Mononuclear cell (primary cell): ENCODE measurements at regions not wholly inside any gene's neighbourhood (a gene's known extent, or its start where the extent isn't known, plus 50 kb on each side); places are given as distances from the start of the nearest gene placed in this dataset.

Source experiments
- H3K27me3 ChIP-seq: 2 replicates; pipeline ENCODE4 v1.6.0; 2011; ENCODE audit warnings: low read length, control low read depth; ENCODE audit not compliant: insufficient read depth
- H3K4me1 ChIP-seq: 2 replicates; pipeline ENCODE4 v1.5.1; 2011; ENCODE audit warnings: mild to moderate bottlenecking, low read length, control low read depth; ENCODE audit not compliant: insufficient read depth
- H3K4me3 ChIP-seq: 2 replicates; pipeline ENCODE4 v1.5.1; 2011; ENCODE audit warnings: mild to moderate bottlenecking, low read length, moderate library complexity
- H3K9me3 ChIP-seq: 2 replicates; pipeline ENCODE4 v1.5.1; 2011; ENCODE audit warnings: low read depth, mild to moderate bottlenecking, control low read depth, low read length

GRCh38 chr10:101291331-101292193 is 62.3 kb upstream of the LBX1 start:
- Histone ChIP-seq H3K9me3 (no peaks in the 10 kb centered on the region), H3K4me3 (no peak overlapping the region), H3K27me3 (peaks cover 81% of the 10 kb centered on the region), H3K4me1 (peaks cover 12% of the 10 kb centered on the region)

GRCh38 chr10:101292194-101293006 is 61.6 kb upstream of the BTRC start:
- Histone ChIP-seq H3K9me3 (no peaks in the 10 kb centered on the region), H3K4me1 (peaks cover 12% of the 10 kb centered on the region), H3K27me3 (peaks cover 73% of the 10 kb centered on the region), H3K4me3 (no peak overlapping the region)

- peaks cover 66% of the 10 kb centered on the region for H3K27me3 ChIP-seq
- no peaks in the 10 kb centered on the region for H3K9me3 ChIP-seq
- peaks cover 12% of the 10 kb centered on the region for H3K4me1 ChIP-seq
- H3K4me3 ChIP-seq = no peak overlapping the region
These were observed 60.8 kb upstream of the BTRC start for GRCh38 chr10:101293007-101293723.

- no peaks in the 10 kb centered on the region for H3K9me3 ChIP-seq
- H3K27me3 ChIP-seq = peaks cover 57% of the 10 kb centered on the region
- H3K4me3 ChIP-seq = no peak overlapping the region
- H3K4me1 ChIP-seq = peaks cover 12% of the 10 kb centered on the region
These were observed 59.9 kb upstream of the BTRC start for GRCh38 chr10:101294109-101294508.

- H3K27me3 ChIP-seq = peaks cover 46% of the 10 kb centered on the region
- peaks cover 12% of the 10 kb centered on the region for H3K4me1 ChIP-seq
- H3K9me3 ChIP-seq = no peaks in the 10 kb centered on the region
- H3K4me3 ChIP-seq = no peak overlapping the region
These were observed 58.7 kb upstream of the BTRC start for GRCh38 chr10:101295261-101295660.

GRCh38 chr10:101297901-101298486 is 56.0 kb upstream of the BTRC start:
- no peak overlapping the region for H3K4me3 ChIP-seq
- peaks cover 24% of the 10 kb centered on the region for H3K27me3 ChIP-seq
- H3K9me3 ChIP-seq = no peaks in the 10 kb centered on the region
- H3K4me1 ChIP-seq = no peaks in the 10 kb centered on the region

GRCh38 chr10:101299211-101299610 is 54.8 kb upstream of the BTRC start:
- Histone ChIP-seq H3K4me1 (no peaks in the 10 kb centered on the region), H3K4me3 (no peak overlapping the region), H3K9me3 (no peaks in the 10 kb centered on the region), H3K27me3 (peaks cover 12% of the 10 kb centered on the region)

- no peaks in the 10 kb centered on the region for H3K9me3 ChIP-seq
- no peaks in the 10 kb centered on the region for H3K27me3 ChIP-seq
- no peaks in the 10 kb centered on the region for H3K4me1 ChIP-seq
- H3K4me3 ChIP-seq = no peak overlapping the region
These were observed 52.7 kb upstream of the BTRC start for GRCh38 chr10:101301111-101301731.

GRCh38 chr10:101303087-101303703 is 50.8 kb upstream of the BTRC start:
- H3K4me3 ChIP-seq = no peak overlapping the region
- no peaks in the 10 kb centered on the region for H3K9me3 ChIP-seq
- peaks cover 4% of the 10 kb centered on the region for H3K27me3 ChIP-seq
- no peaks in the 10 kb centered on the region for H3K4me1 ChIP-seq
